HG03565 (cell line): ENCODE measurements at regions not wholly inside any gene's neighbourhood (a gene's known extent, or its start where the extent isn't known, plus 50 kb on each side); places are given as distances from the start of the nearest gene placed in this dataset.
"Not testable (repeated sequence)": the region's sequence is repeated elsewhere in the genome, so short reads cannot be mapped to it uniquely, and the experiment has no call there.

Source experiments
- ATAC-seq: cut with Tn5 transposase; IDR thresholded peaks from one replicate; pipeline ENCODE4 v1.9.1; 2021; ENCODE audit warnings: mild to moderate bottlenecking, moderate library complexity; ENCODE audit not compliant: unreplicated experiment

DNA sequence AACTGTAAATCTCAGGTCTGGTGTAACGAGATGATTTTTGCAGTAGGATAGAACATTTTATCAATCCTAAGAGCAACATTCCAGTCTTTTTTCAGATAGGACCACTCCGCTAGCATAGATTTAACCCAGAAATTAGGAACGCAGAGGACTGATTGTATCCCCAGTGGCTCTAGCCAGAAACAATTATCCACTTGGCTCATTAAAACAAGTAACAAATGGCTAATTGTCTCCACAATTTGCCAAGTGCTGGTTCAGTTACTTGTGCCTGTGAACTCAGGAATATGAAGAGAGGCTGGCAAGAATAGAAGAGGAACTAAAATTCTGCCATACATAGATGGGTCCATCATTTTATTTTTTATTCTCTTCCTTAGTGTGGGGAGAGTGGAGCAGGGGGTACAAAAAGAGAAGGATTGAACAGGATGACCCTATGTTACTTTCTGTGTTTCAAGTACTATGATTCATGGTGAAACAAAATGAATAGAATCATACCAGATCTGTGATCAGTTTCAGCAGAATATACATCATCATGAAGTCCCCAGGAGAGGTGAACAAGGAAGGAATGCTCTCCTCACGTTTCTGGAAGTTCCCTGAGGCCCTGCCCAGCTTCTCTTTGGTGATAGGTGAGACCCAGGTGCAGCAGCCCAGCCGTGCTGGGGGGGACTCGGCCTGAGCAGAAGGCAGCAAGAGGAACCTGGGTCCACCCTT is 121.6 kb downstream of the ARL4C start:
- no peak for ATAC-seq

DNA sequence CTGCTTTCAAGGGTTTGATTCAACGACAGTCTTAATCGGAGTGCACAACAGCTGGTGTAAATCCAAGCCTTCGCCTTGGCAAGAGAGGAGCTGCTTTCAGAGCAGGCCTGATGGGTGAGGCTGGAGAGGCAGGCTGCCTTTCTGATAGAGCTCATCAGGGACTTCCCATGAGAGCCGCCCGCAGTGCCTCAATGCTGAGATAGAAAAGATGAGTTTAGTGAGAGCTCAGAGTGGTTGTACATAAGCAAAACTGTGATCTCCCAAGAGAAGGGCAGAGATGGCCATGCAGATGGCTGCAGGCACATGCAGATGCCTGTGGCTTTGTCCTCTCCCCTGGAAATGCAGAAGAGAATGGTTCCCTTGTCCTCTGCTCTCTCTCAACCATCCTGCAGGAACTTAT is 122.1 kb downstream of the ARL4C start:
- no peak for ATAC-seq

DNA sequence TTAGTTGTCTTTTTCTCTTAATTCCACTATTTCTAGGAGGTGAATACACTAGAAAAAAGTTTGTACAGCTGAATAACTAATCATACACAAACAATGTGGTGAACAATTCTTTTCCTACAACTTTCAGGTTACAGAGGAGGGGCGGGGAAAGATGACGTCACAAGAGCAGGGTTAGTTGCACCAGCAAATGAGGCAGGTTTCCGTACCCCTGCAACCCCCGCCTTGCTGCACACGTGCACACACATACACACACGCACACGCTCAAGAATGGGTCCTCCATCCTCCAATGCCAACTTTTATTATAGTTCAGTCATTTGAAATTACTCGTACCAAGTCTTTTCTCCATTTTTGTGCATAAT is 122.8 kb downstream of the ARL4C start:
- ATAC-seq, result no peak

DNA sequence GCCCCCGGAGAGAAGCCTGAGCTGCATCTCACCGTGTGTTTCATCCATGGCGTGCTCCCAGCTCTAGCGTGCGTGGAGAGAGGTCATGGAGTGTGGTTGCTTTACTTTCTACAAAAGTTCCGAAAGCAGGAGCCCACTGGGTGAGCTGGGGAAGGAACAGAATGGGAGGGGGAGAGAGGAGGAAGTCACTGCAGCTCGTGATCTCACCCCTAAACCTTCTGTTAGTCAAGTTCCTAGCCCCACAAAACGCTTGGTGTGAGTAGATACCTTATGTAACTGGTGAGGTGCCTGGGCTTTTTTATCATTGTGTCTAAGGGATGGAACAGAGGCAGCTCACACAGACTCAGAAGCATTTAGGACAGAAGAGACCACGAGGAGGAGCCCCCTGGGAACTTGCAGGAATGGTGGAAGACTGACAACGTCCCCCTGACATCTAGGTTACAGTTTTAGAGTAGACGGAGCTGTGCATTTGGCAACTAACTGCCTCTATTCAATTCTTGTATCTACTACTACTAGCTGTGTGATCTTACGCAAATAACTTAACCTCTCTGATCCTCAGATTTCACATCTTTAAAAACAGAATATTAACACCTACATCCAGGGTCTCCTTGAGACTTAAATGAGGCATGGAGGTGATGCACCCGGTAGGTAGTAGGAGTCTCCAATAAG is 123.3 kb downstream of the ARL4C start:
- ATAC-seq, result no peak

DNA sequence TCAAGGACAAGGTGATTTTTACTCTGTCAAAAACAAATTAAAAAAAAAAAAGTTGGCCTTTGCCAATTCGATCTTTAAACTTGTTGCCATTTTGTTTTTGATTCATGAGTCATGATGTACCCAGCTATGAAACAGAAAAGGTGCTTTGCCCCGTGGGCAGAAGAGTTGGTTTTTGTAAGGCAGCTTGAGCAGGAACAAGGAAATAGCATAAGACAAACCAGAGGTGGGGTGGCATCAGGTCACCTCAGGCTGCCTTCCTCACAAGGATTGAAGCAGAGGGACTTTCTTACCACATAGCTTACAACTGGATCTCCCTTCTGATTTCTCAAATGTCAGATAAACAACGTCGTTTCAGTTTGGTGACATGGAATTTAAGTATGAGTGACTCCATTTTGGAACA is 123.8 kb downstream of the ARL4C start:
- no peak for ATAC-seq

DNA sequence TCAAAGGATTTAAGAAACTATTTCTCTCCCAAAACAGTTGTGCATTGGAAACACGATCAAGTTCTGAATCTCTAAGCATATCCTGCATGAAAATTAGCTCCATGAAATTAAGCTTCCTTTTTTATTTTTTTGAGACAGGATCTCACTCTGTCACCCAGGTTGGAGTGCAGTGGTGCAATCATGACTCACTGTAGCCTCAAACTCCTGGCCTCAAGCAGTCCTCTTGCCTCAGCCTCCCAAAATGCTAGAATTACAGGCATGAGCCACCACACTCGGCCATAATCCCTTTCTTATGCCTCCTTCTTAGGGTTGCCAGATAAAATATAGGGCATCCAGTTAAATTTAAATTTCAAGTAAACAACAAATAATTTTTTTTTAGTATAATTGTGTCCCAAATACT is 124.4 kb downstream of the ARL4C start:
- no peak for ATAC-seq

DNA sequence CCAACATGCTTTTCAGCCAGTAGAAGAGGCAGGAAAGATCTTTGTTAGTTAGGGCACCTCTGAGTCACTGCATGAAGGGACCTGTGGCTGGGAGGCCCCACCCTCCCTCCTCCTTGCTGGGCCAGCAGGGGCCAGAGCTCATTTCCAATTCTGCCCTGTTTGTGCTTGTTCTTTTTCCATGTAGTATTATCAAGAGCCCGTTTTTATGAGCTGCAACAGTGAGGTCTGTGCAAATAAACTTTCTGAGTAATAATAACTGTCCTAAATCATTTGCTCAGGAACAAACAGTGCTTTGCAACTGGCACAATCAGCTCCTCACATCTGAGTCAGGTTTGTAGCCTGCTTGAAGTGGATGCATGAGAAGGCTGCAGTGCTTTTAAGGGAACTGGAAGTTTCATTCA is 128.0 kb downstream of the ARL4C start:
- ATAC-seq, result no peak

DNA sequence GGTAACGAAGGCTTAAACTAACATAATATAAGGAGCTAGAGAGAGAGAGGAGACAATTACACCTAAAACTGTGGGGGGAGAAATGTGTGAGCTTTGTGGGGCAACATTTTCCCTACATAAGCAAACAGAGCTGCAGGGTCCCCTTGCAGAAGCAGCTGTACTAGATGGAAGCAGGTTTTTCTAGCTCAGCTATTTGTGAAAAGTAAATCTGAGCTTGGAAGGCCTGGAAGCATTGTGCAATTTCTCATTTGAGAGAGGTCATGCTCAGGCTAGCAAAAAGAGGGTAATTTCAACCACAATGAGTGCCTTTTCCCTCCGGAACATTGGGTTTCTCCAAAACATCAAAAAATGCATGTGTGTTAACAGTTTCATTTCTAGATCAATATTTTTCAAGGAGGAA is 130.0 kb downstream of the ARL4C start:
- ATAC-seq, result no peak

DNA sequence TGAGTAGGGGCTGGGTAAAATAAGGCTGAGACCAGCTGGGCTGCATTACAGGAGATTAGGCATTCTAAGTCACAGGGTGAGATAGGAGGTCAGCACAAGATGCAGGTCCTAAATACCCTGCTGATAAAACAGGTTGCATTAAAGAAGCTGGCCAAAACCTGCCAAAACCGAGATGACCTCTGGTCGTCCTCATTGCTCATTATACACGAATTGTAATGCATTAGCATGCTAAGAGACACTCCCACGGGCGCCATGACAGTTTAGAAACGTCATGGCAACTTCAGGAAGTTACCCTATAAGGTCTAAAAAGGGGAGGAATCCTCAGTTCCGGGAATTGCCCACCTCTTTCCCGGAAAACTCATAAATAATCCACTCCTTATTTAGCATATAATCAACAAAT is 132.2 kb downstream of the ARL4C start:
- ATAC-seq, result no peak

DNA sequence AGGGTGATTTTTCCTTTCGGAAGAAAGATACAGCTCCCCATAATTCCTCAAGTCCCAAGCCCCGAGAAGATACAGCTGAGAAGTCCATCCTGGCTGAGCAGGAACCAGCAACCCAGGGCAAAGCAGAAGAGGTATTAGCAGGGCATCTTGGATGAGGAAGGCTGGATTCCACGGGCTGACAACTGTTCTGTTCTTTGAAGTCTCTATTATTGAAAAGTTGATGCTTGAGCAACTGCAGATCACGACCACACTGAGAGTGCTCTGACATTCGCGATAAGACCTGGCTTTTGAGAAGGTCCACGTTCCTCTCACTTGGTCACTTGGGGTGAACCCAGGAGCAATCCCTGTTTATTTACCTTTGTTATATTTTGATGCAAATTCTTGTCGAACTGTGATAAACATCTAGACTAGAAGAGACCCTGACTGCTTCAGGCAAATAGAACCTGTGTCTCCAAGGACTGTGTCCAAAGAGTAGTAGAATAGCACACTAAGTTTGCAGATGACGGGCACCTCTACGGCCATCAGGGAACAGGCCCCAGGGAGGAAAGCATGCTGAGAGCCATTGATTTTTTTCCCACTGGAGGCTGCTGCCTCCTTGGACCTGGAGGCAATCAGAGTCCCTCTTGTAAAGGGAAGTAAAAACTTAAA is 133.1 kb downstream of the ARL4C start:
- ATAC-seq, result no peak

DNA sequence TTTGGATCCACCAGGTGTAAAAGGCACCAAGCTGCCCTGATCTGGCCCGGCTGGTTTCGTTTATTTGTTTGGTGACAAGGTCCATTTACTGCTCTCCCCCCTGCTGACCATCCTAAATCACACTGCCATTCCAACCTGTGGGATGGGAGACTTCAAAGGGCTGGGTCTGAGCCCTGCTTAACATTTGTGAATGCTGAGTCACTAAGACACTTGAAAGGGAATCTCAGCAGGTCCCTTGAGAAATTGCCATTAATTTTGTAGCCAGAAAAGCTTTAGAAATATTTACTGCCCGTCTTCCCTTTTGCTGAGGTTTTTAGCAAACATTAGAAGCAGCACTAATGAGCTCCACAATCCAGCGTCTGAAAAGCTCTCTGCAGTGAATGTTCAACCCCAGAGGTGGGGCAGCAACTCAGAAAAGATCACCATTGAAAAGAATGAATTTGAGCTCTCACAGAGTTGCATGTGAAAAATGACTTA is 133.8 kb downstream of the ARL4C start:
- no peak for ATAC-seq

DNA sequence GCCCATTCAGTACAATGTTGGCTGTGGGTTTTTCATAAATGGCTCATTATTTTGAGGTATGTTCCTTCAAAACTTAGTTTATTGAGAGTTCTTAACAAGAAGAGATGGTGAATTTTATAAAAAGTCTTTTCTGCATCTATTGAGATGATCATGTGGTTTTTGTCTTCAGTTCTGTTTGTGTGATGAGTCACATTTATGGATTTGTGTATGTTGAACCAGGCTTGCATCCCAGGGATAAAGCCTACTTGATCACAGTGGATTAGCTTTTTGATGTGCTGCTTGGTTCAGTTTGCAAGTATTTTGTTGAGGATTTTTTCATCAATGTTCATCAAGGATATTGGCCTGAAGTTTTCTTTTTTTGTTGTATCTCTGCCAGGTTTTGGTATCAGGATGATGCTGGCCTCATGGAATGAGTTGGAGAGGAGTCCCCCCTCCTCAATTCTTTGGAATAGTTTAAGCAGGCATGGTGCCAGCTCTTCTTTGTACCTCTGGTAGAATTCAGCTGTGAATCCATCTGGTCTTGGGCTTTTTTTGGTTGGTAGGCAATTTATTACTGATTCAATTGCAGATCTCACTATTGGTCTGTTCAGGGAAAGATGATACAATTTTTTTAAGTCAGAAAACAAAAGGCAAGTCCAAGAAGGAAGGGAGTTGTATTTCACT is 136.4 kb downstream of the ARL4C start:
- ATAC-seq, result not testable (repeated sequence)

DNA sequence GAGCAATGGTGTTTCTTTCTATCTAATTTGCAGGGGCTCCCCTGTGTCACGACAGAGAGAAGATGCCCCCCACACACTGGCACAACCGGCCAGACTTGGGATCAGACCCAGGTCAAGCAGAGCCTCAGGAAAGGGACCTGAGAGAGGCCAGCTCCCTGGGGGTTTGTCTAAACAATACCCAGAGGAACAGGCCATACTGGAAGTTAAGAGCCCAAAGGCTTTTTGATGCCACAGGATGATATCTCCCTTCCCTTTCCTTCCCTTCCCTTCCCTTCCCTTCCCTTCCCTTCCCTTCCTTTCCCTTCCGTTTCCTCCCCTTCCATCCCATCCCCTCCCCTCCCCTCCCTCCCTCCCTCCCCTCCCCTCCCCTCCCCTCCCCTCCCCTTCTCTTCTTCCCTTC is 139.2 kb downstream of the ARL4C start:
- no peak for ATAC-seq

DNA sequence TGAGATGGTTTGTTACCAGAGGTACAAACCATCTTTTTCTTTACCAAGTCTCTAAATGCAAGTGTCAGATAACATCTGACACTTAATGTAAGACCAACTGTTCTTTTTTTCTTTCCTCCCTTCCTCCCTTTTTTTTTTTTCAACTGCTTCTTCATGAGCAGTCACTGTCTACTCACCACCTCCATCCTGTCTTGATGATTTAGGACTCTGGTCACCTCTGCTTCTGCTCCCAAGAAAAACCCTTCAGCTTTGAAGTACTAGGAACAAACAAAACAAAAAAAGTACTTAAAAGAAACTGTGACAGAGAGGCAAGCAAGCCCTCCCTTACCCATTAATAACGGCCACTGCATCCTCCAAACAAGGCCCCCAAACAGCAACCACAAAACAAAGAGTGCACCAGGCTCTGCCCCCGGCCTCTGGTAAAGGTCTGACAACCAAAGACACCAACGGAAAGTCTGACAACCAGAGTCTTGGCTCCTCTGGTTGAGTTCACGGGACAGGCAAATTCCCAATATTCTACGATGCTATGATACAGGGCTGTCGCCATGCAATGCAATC is 141.0 kb downstream of the ARL4C start:
- ATAC-seq, result no peak

DNA sequence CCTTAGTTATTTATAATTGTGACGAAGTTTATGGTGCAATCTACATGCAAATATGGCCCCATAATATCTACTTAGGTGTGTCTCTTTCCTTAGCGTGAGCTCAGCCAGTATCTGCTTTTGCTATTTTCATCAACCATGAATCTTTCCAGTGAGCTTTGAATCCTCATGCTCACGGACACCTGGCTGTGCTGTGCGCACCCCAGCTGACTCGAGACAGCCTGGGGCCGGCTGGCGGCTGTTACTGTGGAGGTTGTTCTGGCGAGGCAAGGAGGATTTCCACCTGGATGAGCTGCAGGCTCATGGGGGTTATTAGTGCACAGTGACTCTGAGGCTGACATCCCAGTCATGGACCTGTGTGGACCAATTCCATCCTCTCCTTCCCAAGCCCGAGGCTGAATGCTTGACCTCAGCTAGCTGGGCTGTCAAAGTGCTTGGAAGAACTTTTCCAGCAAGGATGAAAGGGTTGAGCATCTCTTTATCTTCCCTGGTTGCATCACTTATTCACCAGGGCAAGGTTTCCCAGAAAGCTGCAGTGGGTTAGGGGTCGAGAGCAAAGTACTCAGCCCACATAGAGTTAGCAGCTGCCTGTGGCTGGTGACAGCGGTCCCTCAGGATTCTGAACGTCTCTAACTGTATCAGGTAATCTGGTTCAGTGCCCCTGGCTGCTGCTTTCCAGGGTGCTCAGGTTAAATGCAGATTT is 141.7 kb downstream of the ARL4C start:
- ATAC-seq, result no peak

DNA sequence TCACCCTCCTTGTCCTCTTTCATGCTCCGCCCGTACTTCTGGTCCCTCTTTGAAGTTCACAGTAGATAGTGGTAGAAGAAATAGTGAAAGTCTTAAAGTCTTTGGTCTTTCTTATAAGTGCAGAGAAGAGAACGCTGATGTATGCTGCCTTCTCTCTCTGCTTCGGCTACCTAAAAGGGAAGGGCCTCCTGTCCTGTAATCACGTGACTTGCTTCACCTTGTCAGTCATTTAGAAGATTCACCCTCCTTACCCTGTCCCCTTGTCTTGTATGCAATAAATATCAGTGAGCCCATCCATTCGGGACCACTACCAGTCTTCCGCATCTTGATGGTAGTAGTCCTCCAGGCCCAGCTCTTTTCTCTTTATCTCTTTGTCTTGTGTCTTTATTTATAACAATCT is 144.6 kb downstream of the ARL4C start:
- ATAC-seq, result no peak

DNA sequence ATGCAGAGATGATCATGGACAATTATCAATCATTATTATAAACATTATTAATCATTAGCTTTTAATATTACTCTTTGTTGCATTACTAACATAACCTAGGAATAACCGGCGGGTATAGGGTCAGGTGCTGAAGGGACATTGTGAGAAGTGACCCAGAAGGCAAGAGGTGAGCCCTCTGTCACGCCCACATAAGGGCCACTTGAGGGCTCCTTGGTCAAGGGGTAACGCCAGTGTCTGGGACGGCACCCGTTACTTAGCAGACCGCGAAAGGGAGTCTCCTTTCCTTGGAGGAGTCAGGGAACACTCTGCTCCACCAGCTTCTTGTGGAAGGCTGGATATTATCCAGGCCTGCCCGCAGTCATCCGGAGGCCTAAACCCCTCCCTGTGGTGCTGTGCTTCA is 145.0 kb downstream of the ARL4C start:
- not testable (repeated sequence) for ATAC-seq

DNA sequence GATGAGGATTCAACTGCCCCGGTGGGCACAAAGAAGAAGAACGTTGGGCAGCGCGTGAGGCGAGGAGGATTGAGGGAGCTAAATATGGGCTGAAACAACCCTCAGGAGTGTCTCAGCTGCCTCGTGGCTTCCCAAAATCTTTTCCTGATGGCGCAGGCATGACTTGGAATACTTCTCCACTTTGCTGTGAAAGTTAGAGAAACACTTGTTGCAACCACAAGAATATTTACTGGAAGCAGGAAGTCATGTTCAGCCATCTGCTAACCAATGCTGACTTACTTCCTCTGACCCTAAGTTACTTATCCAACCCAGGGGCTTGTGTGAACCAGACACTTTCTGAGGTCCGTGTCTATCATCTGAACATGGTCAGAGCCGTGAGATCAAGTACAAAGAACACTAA is 148.8 kb downstream of the ARL4C start:
- ATAC-seq, result no peak

DNA sequence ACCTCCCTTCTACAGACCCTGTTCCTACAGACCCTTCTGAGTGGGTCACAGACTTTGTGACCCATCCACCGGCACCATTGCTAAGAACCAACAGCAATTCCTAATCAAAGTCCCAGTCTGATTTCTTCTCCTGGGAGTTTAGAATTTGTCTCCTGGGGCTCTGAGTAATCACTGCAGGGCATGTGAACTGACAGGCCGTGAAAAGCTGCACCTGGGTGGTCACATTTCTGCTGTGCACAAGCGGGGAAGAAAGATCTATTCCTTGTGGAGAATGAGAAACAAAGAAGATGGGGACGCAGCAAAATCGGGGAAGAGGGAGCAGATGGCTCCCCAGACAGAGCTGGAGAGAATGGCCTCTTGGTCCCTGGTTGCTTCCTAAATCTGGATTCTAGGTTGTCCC is 151.0 kb downstream of the ARL4C start:
- no peak for ATAC-seq

DNA sequence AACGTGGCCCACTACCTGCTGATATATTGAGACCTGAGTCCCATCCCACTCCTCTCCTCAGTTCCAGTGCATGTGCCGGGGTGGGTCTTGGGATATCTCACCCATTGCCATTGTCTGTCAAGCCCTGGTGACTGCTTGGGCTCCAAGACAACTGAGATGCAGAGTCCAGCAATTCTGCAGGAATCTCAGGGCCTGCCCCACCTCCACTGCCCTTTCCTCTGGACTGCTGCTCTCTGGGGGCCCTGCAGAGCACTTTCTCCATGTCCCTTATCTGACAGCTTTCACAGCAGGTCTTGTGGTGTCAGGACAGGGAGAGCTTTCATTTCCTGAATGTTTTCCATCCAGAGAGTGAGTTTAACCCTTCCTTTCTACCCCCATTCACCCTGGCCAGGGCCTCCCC is 152.9 kb downstream of the ARL4C start:
- no peak for ATAC-seq

DNA sequence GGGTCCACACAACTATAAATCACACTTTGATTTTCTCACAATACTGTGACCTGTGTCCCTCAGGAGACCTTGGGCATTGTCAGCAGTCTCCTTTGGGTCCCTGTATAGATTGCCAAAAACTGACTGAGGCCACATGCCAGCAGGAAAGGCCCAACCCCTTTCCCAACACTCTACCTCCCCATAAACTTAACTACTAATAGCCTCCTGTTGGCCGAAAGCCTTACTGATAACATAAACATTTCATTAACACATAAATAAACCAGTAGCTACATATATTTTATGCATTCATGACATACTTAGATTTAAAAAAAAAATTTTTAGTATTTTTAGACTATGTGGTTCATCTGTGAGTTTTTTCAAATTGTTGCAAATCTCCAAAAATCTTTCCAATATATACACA is 153.5 kb downstream of the ARL4C start:
- no peak for ATAC-seq
